ENCODE measurements at regions not wholly inside any gene's neighbourhood (a gene's known extent, or its start where the extent isn't known, plus 50 kb on each side); places are given as distances from the start of the nearest gene placed in this dataset.

GRCh38 chr15:63454503-63455211 is 49.7 kb upstream of the USP3 start:
- no peak for DNase-seq (ENCODE audit: low read depth in 4 of 4, low spot score in 1 of 4)
